DMS53 treated with DMSO at 0.1 percent for 48 hours (cell line): ENCODE measurements at regions not wholly inside any gene's neighbourhood (a gene's known extent, or its start where the extent isn't known, plus 50 kb on each side); places are given as distances from the start of the nearest gene placed in this dataset.

Experiments used
- DNase-seq: peaks from one replicate; lab custom pipeline; 2025; ENCODE audit not compliant: unreplicated experiment; lab: John Stamatoyannopoulos, UW

DNA sequence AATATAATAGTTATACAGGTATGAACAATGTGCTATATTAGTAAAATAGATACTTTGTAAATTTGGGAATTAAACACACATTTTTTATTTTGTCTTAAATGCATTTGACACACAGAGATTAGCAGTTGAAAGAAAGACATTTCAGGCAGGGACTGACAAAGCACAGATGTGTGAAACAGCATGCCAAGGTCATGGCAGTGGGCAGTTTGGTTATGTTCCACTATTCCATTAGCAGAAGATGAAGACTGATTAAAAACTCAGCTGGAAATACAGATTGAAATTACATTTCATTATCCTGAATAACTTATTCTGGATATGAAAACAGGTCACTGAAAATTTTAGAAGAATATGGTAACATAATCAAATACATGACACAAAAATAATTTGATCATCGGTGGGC, 669.8 kb upstream of the LRFN5 start:
- no peak for DNase-seq

DNA sequence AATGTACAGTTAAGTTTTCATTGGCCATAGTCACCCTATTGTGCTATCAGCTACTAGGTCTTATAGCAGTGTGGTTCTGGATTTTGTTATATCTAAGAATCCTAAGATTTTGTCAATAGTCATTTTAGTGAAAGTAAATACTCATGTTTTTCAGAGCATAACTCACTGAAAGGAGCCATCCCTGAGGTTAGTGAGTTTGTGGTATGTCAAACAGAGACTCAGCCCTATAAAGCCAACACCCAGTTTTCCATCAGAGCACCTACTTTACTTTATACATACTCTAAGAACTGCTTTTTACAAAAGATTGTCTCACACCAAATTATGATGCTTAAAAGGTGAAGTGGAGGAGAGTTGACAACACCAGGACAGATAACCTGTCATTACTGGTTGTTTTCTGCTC, 686.3 kb upstream of the LRFN5 start:
- no peak for DNase-seq

DNA sequence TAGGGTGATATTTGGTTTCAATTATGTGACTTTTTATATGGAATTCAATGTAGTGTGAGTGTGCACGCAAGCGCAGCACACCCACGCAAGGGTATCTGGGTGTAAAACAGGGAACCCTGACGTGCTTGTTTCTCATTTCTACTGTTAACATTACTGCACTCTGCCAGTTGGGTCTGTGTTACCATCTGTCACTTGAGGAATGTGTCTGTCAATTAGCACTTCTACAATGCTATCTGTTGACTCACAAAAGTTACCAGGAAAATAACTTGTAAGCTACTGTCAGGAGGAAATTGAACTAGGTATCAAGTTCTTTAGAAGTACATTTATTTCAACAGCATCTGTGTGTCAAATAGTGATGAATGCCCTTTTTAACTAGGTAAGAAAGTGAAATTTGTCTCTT, 695.5 kb upstream of the LRFN5 start:
- DNase-seq = no peak

DNA sequence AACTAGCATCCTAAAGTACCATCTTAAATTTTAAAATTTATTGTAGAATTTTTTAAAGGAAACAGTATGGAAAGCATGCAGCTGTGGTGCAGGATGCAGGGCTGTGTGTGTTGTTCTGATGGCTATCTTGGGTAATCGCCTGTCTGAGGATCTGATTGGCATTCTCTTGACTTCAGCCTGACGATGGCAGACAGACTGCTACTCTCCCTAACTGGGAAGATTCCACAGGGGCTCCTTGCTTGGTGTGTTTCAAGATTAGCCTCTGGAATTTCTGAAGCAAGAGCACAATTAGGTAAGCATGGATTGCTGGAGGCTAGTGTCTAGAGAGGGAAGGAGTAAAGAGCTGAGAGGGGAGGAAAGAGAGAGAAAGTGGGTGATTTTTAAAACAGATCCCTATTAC, 696.8 kb upstream of the LRFN5 start:
- DNase-seq = no peak

DNA sequence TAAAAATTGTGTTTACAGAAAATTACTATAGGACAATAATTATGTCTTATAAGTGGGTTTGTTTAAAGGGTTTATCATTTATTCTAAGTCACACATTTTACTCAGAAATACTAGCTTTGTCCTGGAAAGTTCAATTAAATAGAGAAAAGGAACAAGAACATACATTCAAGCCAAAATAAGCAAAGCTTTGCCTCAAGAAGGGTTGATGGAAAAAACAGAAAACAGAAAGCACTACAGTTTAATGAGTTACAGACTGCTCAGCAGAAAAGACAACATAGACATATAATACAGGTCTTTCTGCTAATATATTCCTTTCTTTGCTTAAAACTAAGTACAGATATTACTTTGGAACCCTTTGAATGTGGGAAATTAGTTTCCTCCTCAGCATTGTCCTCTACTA, 703.0 kb upstream of the LRFN5 start:
- DNase-seq = no peak

DNA sequence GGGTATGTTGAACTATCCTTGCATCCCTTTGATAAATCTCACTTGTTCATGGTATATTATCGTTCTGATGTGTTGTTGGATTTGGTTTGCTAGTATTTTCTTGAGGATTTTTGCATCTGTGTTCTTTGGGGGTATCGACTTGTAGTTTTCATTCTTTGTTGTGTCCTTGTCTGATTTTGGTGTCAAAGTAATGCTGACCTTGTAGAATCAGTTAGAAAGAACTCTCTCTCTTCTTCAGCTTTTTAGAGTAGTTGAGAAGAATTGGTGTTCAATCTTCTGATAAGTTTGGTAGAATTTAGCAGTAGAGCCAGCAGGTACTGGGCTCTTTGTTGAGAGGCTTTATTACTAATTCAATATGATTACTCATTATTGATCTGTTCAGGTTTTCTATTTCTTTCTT, 707.2 kb upstream of the LRFN5 start:
- no peak for DNase-seq

DNA sequence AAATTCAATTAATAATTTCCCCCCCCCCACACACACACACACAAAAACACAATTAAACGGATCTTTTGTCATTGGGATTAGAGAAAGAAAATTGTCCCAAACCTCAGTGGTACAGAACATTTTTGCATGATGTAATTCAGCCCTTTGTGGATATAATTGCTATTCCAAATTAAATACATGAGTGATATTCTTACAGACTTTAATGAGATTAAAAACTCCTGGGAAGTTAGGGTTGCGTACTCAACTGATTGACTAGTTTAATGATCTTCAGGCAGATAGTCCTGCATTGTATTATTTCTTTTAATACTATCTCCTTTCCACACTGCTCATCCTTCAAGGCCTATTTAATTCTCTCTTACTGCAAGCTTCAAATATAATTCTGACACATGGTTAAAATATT, 711.8 kb upstream of the LRFN5 start:
- DNase-seq = no peak

DNA sequence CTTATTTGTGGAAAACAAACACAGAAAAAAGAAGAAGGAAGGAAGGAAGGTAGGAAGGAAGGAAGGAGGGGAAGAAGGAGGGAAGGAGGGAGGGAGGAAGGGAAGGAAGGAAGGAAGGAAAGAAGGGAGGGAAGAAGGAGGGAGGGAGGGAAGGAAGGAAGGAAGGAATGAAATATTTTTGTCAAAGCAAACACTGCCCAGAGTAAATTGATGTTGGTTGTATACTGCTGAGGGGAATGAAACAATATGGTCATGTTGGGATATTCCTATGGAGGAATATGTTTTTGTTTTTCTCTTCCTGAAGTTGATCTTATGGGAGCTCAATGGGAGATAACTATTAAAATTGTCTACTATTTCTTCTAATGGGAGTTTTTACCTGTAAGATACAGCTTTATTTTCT, 717.5 kb upstream of the LRFN5 start:
- DNase-seq = no peak

DNA sequence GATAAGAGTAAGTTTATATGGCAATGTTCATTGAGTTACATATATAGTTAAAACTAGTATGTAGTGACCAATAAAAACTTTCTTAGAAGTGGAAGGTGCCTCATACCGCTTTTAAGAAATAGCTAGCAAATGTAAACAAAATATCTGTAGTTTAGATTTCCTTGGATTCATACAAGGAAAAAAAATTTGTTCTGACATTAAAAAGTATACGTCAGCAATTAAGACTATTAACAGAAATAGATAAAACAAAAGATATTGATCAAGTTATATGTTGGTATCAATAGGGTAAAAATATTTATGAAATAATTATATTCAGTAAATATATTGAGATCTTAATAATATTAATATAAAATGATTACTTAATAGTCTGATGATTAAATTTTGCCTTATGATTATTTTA, 718.8 kb upstream of the LRFN5 start:
- no peak for DNase-seq

DNA sequence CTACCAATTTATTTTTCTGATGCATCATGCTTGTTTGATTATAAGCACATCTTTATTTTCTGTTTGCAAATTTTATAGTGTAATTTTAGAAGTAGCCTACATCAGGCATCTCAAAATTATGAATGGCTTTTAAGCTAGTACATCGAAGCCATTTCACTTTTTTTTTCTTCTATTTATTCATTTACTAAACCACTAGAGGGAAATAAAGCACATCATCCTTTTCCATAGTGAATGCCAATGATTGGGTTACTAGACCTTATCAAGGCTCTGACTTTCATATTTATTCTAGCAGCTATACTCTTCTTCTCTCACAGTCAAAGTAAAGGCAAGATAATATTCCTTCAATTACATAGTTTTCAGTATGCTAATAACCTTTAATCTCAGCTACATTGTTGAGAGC, 736.4 kb upstream of the LRFN5 start:
- DNase-seq = peak; percentile 17

DNA sequence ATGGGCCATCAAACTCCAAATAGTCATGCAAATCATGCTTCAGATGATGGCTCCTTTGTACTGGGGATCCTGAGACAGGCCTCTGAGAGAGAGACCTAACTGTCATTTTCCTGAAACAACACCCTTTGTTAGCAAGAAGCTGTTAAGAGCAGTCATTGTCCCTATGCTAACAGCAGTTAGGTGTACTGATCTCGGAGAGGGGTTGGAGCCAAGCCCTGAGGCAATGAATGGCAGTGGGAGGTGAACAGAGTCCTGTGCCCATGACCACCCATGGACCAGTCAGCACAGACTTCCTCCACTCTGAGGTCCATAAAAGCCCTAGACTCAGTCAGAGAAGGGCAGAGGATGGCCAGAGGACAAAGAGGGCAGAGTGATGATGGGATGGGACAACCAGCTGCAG, 747.6 kb upstream of the LRFN5 start:
- DNase-seq = no peak

DNA sequence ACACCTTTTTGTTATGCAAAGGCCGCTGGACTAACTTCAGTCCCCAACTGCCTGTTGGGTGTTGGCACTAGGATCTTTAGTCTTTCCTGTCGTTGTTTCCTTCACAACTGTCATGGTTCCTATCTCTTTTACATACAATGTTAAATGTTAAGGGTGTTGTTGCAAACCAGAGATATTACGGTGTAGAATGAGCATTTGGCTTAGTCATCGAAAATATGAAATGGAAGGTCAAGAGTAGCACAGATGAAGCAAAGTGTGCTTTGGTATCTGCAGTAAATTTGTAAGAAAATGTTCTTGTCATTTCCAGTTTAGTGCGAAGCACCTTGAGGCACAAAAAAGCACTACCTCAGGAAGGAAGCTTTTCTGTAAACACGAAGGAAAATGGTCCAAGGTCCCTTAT, 751.3 kb upstream of the LRFN5 start:
- no peak for DNase-seq

DNA sequence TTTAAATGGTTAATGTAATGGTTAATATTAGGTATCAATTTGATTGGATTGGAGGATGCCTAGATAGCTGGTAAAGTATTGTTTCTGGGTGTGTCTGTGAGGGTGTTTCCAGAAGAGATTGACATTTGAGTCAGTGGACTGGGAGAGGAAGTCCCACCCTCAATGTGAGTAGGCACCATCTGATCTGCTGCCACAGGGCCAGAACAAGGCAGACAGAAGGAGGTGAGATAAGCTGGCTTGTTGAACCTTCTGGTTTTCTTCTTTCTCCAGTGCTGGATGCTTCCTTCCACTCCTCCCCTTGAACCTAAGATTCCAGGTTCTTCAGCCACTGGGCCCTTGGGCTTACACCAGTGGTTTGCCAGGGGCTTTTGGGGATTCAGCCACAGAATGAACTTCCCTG, 756.5 kb upstream of the LRFN5 start:
- no peak for DNase-seq

DNA sequence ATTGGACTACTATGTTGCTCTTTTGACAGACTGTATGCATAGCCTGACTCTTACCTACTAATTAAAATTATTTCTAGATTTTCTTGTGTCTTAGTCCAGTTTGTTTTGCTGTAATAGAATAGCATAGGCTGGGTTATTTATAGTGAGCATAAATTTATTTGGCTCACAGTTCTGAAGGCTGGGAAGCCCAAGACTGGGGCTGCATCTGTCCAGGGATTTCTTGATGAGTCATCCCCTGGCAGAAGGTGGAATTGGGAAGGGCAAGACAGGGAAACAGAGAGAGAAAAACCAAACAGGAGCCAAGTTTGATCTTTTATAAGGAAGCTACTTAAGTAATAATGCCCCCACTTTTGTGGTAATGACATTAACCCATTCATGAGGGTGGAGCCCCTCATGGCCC, 759.2 kb upstream of the LRFN5 start:
- DNase-seq = no peak

DNA sequence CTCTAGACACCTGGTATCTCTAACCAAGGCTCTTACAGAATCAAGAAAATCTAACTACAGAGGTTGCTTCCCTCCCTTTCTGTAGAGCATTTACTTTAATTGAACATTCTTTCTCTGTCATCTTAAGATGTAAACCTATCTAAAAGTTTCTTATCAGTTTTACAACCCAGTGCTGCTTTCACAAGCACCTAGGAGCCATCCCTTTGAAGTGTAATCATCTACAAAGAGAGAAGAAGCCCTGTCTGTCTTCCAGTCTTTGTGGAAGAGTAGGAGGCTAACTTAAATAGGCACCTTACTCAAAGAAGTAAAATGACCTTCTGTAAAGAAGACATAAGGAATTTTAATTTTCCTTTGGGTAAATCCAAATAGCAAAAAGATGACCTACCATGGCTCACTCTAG, 763.9 kb upstream of the LRFN5 start:
- DNase-seq = no peak

DNA sequence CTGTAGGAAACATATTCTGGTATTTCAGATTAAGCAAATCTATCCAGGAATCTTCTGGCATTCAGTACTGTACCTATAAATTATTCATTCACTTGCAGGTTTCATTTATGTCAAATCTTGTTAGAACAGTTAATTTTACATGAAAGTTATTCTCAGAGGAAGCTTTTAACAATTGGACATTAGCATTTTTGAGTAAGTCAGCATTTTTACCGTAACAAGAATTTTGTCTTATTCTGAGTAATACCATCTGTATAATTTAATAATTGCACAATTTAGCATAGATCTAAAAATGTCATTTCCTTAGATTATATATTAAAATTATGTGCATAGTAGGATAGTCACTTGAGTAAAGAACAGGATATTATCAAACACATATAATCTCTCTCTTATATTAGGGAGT, 764.8 kb upstream of the LRFN5 start:
- no peak for DNase-seq

DNA sequence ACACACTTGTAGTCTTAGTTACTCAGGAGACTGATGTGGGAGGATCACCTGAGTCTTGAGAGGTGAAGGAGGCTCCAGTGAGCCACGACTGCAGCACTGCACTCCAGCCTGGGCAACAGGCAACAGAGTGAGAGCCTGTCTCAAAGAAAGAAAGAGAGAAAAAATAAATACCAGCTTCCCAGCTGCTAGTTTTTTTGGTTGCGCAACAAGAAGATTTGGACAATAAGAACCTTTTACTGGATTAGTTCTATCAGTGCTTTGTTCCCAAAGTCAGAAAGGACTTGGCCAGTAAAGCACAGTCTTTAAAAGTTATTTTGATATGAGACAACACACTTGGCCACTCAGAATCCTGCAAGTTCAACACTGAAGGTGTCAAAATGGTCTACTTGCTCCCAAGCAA, 768.1 kb upstream of the LRFN5 start:
- DNase-seq = no peak

DNA sequence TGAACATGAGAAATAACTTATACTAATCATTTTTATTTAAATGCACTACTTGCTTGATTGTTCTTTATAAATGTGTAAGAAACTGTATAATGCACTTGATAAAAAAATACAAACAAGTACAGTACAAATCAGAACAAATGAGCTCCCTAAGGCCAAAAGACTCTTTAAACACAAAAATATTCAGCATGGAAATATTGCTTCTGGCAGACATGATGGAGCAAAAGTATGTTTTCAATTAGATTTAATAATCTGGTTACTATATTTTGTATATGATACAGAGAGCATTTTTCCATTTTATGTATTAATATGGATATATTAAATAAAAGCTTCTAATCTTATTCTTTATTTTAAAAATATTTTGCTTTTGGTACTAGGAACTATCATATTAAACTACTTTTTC, 800.2 kb upstream of the LRFN5 start:
- no peak for DNase-seq

DNA sequence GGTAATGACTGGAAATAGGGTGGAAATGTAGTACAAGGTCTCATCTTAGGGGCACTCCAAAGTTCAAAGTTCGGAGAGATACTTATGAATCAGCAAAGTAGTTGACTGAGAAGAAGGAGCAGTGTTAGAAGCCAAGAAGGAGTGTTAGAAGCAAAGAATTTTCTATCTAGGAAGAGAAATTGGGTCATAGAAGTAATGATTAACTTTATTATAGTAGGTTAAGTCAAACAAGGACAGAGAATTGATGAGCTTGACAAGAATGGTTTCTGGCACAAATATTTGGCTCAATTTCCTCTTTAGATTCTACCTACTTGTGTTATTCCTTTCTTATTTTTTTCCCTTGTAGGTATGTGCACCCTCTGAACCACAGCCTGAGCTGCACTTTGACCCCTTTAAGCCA, 810.5 kb upstream of the LRFN5 start:
- no peak for DNase-seq

DNA sequence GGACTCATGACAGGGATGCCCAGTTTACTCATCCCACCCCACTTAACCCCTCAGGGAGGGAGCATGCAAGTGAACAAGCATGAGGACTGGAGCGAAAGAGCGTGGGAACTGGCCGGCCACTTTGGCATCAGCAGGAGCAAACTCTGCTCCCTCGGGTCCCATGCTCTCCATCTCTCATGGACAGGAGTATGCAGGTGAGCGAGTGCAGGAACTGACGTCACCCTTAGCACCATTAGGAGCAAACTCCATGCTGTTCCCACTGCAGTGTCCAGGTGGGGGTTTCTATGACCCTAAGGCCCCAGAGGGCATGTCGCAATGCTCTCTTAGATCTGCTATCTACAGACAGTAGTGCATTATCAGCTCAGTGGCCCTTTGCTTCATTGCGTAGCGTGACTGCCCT, 821.8 kb upstream of the LRFN5 start:
- DNase-seq = no peak

DNA sequence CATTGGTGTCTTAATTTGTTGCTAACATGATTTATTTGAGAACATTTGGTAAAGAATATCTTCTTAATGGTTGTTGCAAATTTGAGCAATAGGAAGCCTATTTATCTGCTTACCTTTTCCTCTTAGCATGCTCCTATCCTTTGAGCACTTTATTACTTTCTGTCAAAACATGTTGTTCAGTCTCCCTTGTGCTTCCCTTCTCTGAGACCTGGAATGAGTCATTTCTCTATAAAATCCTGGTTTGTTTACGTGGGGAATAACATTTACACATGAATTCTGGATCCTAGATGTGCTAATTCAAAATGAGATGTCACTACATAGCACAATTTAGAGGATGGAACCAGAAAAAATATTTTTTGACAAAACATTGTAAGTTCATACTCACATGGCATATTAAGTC, 844.0 kb upstream of the LRFN5 start:
- no peak for DNase-seq

DNA sequence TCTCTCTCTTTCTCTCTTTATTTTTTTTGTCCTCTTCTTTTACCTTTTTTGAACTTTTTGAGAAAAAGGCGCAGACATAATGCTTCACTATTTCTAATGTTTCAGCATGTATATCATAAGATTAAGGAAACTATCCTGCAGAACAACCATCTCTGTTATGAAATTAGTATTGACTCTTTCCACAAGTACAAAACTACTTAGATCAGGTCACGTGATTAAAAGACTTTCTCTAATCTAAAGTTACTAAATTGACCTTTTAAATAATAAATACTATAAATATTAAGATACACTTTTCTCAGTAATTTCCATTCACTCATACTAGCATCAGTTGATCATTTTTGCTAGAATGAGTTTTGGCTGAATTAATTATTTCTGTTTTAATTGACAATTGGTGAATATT, 844.5 kb upstream of the LRFN5 start:
- no peak for DNase-seq

DNA sequence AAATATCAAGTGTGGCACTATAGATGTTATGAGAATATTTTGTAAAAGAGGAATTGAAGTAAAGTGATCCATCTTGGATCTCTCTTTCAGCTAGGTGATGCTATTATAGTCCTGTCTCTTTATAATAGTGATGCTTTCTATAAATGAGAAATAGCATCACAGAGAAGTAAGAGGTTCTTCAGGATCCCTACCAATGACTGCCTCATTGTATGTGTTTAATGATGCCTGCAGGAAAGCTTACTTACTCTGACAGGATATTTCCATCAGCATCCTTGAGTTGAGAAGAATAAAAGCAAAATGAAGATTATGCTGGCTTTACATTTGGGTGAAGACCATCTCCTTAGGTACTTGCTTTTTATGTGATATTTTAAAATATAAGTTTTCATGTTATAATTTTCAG, 846.0 kb upstream of the LRFN5 start:
- no peak for DNase-seq

DNA sequence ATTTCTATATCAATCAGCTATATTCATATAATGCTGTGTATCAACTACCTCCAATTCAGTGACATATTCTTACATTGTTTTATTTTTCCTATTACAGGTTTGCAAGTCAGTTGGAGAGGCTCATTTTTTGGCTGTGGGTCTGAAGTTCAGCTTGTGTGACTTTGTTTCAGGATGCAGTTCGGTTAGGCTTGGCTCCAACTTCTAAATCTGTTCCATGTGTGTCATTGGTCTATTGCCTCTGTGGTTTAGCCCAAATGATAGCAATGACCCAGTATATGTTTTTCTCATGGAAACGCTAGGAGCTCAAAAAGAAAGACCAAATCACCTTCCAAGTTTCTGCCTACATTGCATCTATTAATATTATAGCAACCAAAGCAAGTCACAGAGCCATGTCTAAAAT, 848.6 kb upstream of the LRFN5 start:
- DNase-seq = no peak
